ENCODE measurements at regions not wholly inside any gene's neighbourhood (a gene's known extent, or its start where the extent isn't known, plus 50 kb on each side); places are given as distances from the start of the nearest gene placed in this dataset.

DNA sequence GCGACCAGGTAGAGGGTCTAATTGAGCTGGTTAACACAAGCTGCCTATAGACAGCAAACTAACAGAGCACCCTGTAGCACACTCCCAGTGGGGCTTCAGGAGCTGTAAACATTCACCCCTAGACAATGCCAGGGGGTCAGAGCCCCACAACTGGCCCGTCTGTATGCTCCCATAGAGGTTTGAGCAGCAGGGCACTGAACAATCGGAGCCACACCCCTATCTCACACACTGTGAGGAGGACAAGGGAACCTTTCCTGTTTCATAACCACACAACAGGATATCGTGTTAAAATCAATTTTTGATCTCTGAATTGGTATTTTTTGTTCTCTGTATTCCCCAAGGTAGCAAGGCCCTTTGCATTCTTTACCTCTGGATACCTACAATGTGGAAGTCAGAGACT, 266.1 kb downstream of the SPRY2 start:
- TF ChIP-seq ZNF114 (CRISPR knock-in tag; IDR thresholded peaks at IDR 0.05) = no peak
- TF ChIP-seq, protein P1, sequence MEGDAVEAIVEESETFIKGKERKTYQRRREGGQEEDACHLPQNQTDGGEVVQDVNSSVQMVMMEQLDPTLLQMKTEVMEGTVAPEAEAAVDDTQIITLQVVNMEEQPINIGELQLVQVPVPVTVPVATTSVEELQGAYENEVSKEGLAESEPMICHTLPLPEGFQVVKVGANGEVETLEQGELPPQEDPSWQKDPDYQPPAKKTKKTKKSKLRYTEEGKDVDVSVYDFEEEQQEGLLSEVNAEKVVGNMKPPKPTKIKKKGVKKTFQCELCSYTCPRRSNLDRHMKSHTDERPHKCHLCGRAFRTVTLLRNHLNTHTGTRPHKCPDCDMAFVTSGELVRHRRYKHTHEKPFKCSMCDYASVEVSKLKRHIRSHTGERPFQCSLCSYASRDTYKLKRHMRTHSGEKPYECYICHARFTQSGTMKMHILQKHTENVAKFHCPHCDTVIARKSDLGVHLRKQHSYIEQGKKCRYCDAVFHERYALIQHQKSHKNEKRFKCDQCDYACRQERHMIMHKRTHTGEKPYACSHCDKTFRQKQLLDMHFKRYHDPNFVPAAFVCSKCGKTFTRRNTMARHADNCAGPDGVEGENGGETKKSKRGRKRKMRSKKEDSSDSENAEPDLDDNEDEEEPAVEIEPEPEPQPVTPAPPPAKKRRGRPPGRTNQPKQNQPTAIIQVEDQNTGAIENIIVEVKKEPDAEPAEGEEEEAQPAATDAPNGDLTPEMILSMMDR (conservative IDR thresholded peaks at IDR 0.05; ENCODE audit: low read depth in 2 of 2) = no peak
- no peak for TF ChIP-seq EZH2 (IDR thresholded peaks at IDR 0.05; ENCODE audit: low read depth, unreplicated experiment)
- no peak for TF ChIP-seq ZNF331 (CRISPR knock-in tag; IDR thresholded peaks at IDR 0.05; ENCODE audit: low read depth)
- no peak for TF ChIP-seq EZH2phosphoT487 (IDR thresholded peaks at IDR 0.05; ENCODE audit: unreplicated experiment)
- TF ChIP-seq POLR2AphosphoS5 (IDR thresholded peaks at IDR 0.05; ENCODE audit: low read depth) = no peak
- TF ChIP-seq, protein P2, sequence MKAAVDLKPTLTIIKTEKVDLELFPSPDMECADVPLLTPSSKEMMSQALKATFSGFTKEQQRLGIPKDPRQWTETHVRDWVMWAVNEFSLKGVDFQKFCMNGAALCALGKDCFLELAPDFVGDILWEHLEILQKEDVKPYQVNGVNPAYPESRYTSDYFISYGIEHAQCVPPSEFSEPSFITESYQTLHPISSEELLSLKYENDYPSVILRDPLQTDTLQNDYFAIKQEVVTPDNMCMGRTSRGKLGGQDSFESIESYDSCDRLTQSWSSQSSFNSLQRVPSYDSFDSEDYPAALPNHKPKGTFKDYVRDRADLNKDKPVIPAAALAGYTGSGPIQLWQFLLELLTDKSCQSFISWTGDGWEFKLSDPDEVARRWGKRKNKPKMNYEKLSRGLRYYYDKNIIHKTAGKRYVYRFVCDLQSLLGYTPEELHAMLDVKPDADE (IDR thresholded peaks at IDR 0.05) = no peak
- TF ChIP-seq, protein P3, sequence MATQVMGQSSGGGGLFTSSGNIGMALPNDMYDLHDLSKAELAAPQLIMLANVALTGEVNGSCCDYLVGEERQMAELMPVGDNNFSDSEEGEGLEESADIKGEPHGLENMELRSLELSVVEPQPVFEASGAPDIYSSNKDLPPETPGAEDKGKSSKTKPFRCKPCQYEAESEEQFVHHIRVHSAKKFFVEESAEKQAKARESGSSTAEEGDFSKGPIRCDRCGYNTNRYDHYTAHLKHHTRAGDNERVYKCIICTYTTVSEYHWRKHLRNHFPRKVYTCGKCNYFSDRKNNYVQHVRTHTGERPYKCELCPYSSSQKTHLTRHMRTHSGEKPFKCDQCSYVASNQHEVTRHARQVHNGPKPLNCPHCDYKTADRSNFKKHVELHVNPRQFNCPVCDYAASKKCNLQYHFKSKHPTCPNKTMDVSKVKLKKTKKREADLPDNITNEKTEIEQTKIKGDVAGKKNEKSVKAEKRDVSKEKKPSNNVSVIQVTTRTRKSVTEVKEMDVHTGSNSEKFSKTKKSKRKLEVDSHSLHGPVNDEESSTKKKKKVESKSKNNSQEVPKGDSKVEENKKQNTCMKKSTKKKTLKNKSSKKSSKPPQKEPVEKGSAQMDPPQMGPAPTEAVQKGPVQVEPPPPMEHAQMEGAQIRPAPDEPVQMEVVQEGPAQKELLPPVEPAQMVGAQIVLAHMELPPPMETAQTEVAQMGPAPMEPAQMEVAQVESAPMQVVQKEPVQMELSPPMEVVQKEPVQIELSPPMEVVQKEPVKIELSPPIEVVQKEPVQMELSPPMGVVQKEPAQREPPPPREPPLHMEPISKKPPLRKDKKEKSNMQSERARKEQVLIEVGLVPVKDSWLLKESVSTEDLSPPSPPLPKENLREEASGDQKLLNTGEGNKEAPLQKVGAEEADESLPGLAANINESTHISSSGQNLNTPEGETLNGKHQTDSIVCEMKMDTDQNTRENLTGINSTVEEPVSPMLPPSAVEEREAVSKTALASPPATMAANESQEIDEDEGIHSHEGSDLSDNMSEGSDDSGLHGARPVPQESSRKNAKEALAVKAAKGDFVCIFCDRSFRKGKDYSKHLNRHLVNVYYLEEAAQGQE (IDR thresholded peaks at IDR 0.05; ENCODE audit: unreplicated experiment) = no peak

Data from GM23338 (cell line).